ENCODE measurements at regions not wholly inside any gene's neighbourhood (a gene's known extent, or its start where the extent isn't known, plus 50 kb on each side); places are given as distances from the start of the nearest gene placed in this dataset.
"Not testable (repeated sequence)": the region's sequence is repeated elsewhere in the genome, so short reads cannot be mapped to it uniquely, and the experiment has no call there.

GRCh38 chr7:1355568-1356340 lies 103.5 kb downstream of the MICALL2 start:
- no peak overlapping the region for H3K4me3 ChIP-seq (ENCODE audit: low read depth, low read length)
- no peak for TF ChIP-seq CTCF (IDR thresholded peaks at IDR 0.05; ENCODE audit: low read depth, low read length, missing control alignments)
- no peak for DNase-seq (ENCODE audit: low read depth)

DNA sequence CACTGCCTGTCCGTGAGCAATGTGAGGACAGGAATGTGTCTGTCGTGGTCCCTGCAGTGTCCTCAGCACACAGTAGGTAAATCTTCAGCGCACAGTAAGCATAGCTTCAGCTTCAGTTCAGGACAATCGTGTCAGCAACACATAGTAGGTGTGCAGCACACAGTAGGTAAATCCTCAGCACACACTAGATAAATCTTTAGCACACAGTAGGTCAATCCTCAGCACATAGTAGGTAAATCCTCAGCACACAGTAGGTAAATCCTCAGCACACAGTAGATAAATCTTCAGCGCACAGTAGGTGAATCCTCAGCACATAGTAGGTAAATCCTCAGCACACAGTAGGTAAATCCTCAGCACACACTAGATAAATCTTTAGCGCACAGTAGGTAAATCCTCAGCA lies 102.4 kb downstream of the MICALL2 start:
- not testable (repeated sequence) for DNase-seq (ENCODE audit: low read depth); H3K4me3 ChIP-seq (ENCODE audit: low read depth, low read length)

DNA sequence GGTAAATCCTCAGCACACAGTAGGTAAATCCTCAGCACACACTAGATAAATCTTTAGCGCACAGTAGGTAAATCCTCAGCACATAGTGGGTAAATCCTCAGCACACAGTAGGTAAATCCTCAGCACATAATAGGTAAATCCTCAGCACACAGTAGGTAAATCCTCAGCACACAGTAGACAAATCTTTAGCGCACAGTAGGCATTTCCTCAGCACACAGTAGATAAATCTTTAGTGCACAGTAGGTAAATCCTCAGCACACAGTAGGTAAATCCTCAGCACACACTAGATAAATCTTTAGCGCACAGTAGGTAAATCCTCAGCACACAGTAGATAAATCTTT lies 102.0 kb downstream of the MICALL2 start:
- DNase-seq (ENCODE audit: low read depth); H3K4me3 ChIP-seq (ENCODE audit: low read depth, low read length): not testable (repeated sequence)

- no peak for TF ChIP-seq CTCF (IDR thresholded peaks at IDR 0.05; ENCODE audit: low read depth, low read length, missing control alignments)
- H3K4me3 ChIP-seq (ENCODE audit: low read depth, low read length): no peak overlapping the region
- no peak for DNase-seq (ENCODE audit: low read depth)
These were observed 101.5 kb downstream of the MICALL2 start for GRCh38 chr7:1357601-1358271.

- no peak for TF ChIP-seq CTCF (IDR thresholded peaks at IDR 0.05; ENCODE audit: low read depth, low read length, missing control alignments)
- H3K4me3 ChIP-seq (ENCODE audit: low read depth, low read length): no peak overlapping the region
- no peak for DNase-seq (ENCODE audit: low read depth)
These were observed 100.8 kb downstream of the MICALL2 start for GRCh38 chr7:1358376-1359050.

DNA sequence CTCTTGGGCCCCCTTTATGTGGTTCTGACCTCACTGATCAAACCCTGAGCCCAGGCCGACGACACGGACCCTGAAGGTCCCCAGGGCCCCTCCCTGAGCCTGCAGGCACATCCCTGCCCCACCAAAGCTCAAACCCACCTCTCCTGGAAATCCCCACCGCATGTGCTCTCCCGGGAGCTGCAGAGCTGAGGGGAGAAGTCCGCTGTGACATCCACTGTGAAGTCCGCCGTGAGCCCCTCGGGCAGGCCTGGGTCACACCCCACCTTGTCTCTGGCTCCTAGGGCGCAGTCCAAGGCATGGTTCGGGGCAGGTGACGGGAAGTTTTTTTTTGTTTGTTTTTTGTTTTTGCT lies 100.2 kb downstream of the MICALL2 start:
- H3K4me3 ChIP-seq (ENCODE audit: low read depth, low read length): no peak overlapping the region
- TF ChIP-seq CTCF (IDR thresholded peaks at IDR 0.05; ENCODE audit: low read depth, low read length, missing control alignments): no peak

GRCh38 chr7:1359681-1360485 lies 99.4 kb downstream of the MICALL2 start:
- no peak for DNase-seq (ENCODE audit: low read depth)
- H3K4me3 ChIP-seq (ENCODE audit: low read depth, low read length): no peak overlapping the region
- TF ChIP-seq CTCF (IDR thresholded peaks at IDR 0.05; ENCODE audit: low read depth, low read length, missing control alignments): no peak

More for the DNA sequence above, 100.2 kb downstream of the MICALL2 start:
- DNase-seq (ENCODE audit: low read depth): no peak
